ENCODE measurements at regions not wholly inside any gene's neighbourhood (a gene's known extent, or its start where the extent isn't known, plus 50 kb on each side); places are given as distances from the start of the nearest gene placed in this dataset.

GRCh38 chr20:58008413-58008812 is 220.0 kb downstream of the ANKRD60 start:
- H3K4me3 ChIP-seq, result no peak overlapping the region
- WGBS (ENCODE audit: missing lambda C conversion rate), result 81% methylated on average over 13 of the region's 13 CpGs
- FAIRE-seq (no peak), ATAC-seq (no peak), DNase-seq (ENCODE audit: low read depth in 1 of 2, low spot score in 1 of 2) (no peak)
- H3K4me2 ChIP-seq, result no peak overlapping the region
- ChIA-PET CTCF (interaction anchor here (2.0 kb wide), 1 partner anchor 386 kb away, joined by 6 read pairs; no protein-coding TSS in a partner anchor), POLR2A (no interaction called here)
- H3K4me1 ChIP-seq, result peaks cover 5% of the 10 kb centered on the region; the same call in 2 of the 3 replicates
- peak overlapping the region in 1 of 2 experiments; percentile 93; a peak in 4 of 6 replicates for H3K27ac ChIP-seq
- TF ChIP-seq CEBPB (IDR thresholded peaks at IDR 0.05), result no peak
- no peak for TF ChIP-seq KDM1A (IDR thresholded peaks at IDR 0.05; ENCODE audit: low read depth)
- TF ChIP-seq TFCP2L1 (CRISPR knock-in tag; IDR thresholded peaks at IDR 0.05), result no peak
- TF ChIP-seq CTCF (IDR thresholded peaks at IDR 0.05), result no peak
- no peak for TF ChIP-seq USF2 (IDR thresholded peaks at IDR 0.05)
- TF ChIP-seq FOSL2 (IDR thresholded peaks at IDR 0.05), result no peak
- no peak for TF ChIP-seq FOSL2 (CRISPR knock-in tag; IDR thresholded peaks at IDR 0.05)
- TF ChIP-seq HOXA7 (CRISPR knock-in tag; IDR thresholded peaks at IDR 0.05), result no peak
- TF ChIP-seq PBX3 (IDR thresholded peaks at IDR 0.05), result no peak
- TF ChIP-seq PHF8 (IDR thresholded peaks at IDR 0.05; ENCODE audit: borderline replicate concordance, low read depth), result no peak
- TF ChIP-seq ZSCAN20 (CRISPR knock-in tag; IDR thresholded peaks at IDR 0.05), result no peak
- TF ChIP-seq NR3C1 (IDR thresholded peaks at IDR 0.05), result no peak
- TF ChIP-seq RNF2 (IDR thresholded peaks at IDR 0.05; ENCODE audit: borderline replicate concordance, low read depth), result no peak
- no peak for TF ChIP-seq EHMT2 (IDR thresholded peaks at IDR 0.05; ENCODE audit: low read depth)
- no peak for TF ChIP-seq SREBF2 (IDR thresholded peaks at IDR 0.05)
- TF ChIP-seq EP300 (IDR thresholded peaks at IDR 0.05), result no peak
- TF ChIP-seq FOXS1 (CRISPR knock-in tag; IDR thresholded peaks at IDR 0.05), result no peak
- no peak for TF ChIP-seq ESRRA (IDR thresholded peaks at IDR 0.05; ENCODE audit: borderline replicate concordance, low read length)
- TF ChIP-seq, protein P1, sequence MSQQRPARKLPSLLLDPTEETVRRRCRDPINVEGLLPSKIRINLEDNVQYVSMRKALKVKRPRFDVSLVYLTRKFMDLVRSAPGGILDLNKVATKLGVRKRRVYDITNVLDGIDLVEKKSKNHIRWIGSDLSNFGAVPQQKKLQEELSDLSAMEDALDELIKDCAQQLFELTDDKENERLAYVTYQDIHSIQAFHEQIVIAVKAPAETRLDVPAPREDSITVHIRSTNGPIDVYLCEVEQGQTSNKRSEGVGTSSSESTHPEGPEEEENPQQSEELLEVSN (IDR thresholded peaks at IDR 0.05; ENCODE audit: borderline replicate concordance, low read depth), result no peak
- no peaks in the 10 kb centered on the region for H3K9me3 ChIP-seq

GRCh38 chr20:58007947-58008346 is 220.5 kb downstream of the ANKRD60 start:
- DNase-seq (ENCODE audit: low read depth in 1 of 2, low spot score in 1 of 2), result no peak
- 92% methylated on average over 2 of the region's 2 CpGs for WGBS (ENCODE audit: missing lambda C conversion rate)
- Histone ChIP-seq H3K4me3 (no peak overlapping the region), H3K27ac (peak overlapping the region in 1 of 2 experiments; percentile 93; a peak in 4 of 6 replicates), H3K4me2 (no peak overlapping the region), H3K4me1 (no peaks in the 10 kb centered on the region), H3K9me3 (no peaks in the 10 kb centered on the region)
- POLR2A ChIA-PET, result no interaction called here
- peak; percentile 36 for FAIRE-seq
- TF ChIP-seq JUNB (IDR thresholded peaks at IDR 0.05) (no peak), JUN (IDR thresholded peaks at IDR 0.05) (no peak), BCL3 (IDR thresholded peaks at IDR 0.05) (no peak), HOXA7 (CRISPR knock-in tag; IDR thresholded peaks at IDR 0.05) (no peak), CHD2 (IDR thresholded peaks at IDR 0.05; ENCODE audit: low read length, partially characterized antibody) (no peak), TFCP2L1 (CRISPR knock-in tag; IDR thresholded peaks at IDR 0.05) (no peak)
- CTCF ChIA-PET, result interaction anchor here (1.2 to 2.0 kb wide), 2 partner anchors 386 to 1396 kb away, joined by 3 to 6 read pairs; no protein-coding TSS in a partner anchor
- ATAC-seq, result no peak

Measured in A549 (cell line).